Esophagus muscularis mucosa (tissue), 4 donors: ENCODE measurements at regions not wholly inside any gene's neighbourhood (a gene's known extent, or its start where the extent isn't known, plus 50 kb on each side); places are given as distances from the start of the nearest gene placed in this dataset.

ENCODE experiments used
- DNase-seq: peaks from one replicate; pipeline ENCODE4 v3.0.0-alpha.2; 2017; ENCODE audit errors: extremely low spot score
- H3K27ac ChIP-seq, 4 donors: fragments of 200-600 bp; sonication (generic); replicated peaks in 1 of 4; 1 replicate in 3 of 4; 2 replicates in 1 of 4; pipeline ENCODE4 v1.5.1; 2016 to 2019; ENCODE audit warnings: mild to moderate bottlenecking in 1 of 4
- H3K27me3 ChIP-seq, 4 donors: fragments of 200-600 bp; sonication (generic); one replicate each; pipeline versions ENCODE4 v1.5.1 to v1.6.0; 2016 to 2019
- H3K36me3 ChIP-seq, 4 donors: fragments of 200-600 bp; sonication (generic); one replicate each; pipeline ENCODE4 v1.5.1; 2016 to 2019
- H3K4me1 ChIP-seq, 4 donors: fragments of 200-600 bp; sonication (generic); one replicate each; pipeline ENCODE4 v1.5.1; 2016 to 2019
- H3K4me3 ChIP-seq, 4 donors: fragments of 200-600 bp; sonication (generic); 1 replicate in 2 of 4; 2 replicates in 2 of 4; pipeline ENCODE4 v1.5.1; 2016 to 2019; ENCODE audit warnings: mild to moderate bottlenecking in 4 of 4, moderate library complexity in 1 of 4
- H3K9me3 ChIP-seq, 4 donors: fragments of 200-600 bp; sonication (generic); 1 replicate in 3 of 4; 2 replicates in 1 of 4; pipeline ENCODE4 v1.5.1; 2016 to 2019
- CTCF ChIP-seq, 3 experiments: fragments of 200-600 bp in 2 of 3; fragments of 450-650 bp in 1 of 3; sonication (generic) in 2 of 3; IDR thresholded peaks; one replicate each; pipeline ENCODE4 v1.5.1; 2017 to 2019; ENCODE audit warnings: antibody characterized with exemption in 3 of 3, mild to moderate bottlenecking in 2 of 3, moderate library complexity in 1 of 3
- EP300 ChIP-seq: sonication (generic); formaldehyde crosslinking; IDR thresholded peaks from one replicate; pipeline ENCODE4 v1.6.1; 2017; ENCODE audit warnings: antibody characterized with exemption
- POLR2A ChIP-seq: fragments of 450-650 bp; IDR thresholded peaks from one replicate; pipeline ENCODE4 v1.6.1; 2017; ENCODE audit warnings: antibody characterized with exemption, moderate library complexity, mild to moderate bottlenecking, low read depth
- POLR2AphosphoS5 ChIP-seq, 2 donors: sonication (generic); formaldehyde crosslinking; IDR thresholded peaks; one replicate each; pipeline ENCODE4 v1.6.1; 2017; ENCODE audit warnings: antibody characterized with exemption in 2 of 2
- WGBS: methylation state at CpG from one replicate; pipeline ENCODE4 v1.1.5; 2018; 5-methylcytosine and 5-hydroxymethylcytosine counted together
- intact Hi-C: fragments of 100-400 bp; cut with DNase I; formaldehyde crosslinking; loops from one replicate; pipeline ENCODE4 v1.15.1; 2023

GRCh38 chr1:60268451-60268850 is 194.9 kb upstream of the C1orf87 start:
- WGBS, result 94% methylated on average over 2 of the region's 2 CpGs
- intact Hi-C loops, result no loop called here
- no peak overlapping the region for H3K4me3 ChIP-seq
- H3K4me1 ChIP-seq, result no peaks in the 10 kb centered on the region
- TF ChIP-seq EP300, result no peak
- no peak overlapping the region for H3K27ac ChIP-seq
- no peaks in the 10 kb centered on the region for H3K9me3 ChIP-seq
- DNase-seq, result no peak
- no peaks in the 10 kb centered on the region for H3K27me3 ChIP-seq
- H3K36me3 ChIP-seq, result no peaks in the 10 kb centered on the region

DNA sequence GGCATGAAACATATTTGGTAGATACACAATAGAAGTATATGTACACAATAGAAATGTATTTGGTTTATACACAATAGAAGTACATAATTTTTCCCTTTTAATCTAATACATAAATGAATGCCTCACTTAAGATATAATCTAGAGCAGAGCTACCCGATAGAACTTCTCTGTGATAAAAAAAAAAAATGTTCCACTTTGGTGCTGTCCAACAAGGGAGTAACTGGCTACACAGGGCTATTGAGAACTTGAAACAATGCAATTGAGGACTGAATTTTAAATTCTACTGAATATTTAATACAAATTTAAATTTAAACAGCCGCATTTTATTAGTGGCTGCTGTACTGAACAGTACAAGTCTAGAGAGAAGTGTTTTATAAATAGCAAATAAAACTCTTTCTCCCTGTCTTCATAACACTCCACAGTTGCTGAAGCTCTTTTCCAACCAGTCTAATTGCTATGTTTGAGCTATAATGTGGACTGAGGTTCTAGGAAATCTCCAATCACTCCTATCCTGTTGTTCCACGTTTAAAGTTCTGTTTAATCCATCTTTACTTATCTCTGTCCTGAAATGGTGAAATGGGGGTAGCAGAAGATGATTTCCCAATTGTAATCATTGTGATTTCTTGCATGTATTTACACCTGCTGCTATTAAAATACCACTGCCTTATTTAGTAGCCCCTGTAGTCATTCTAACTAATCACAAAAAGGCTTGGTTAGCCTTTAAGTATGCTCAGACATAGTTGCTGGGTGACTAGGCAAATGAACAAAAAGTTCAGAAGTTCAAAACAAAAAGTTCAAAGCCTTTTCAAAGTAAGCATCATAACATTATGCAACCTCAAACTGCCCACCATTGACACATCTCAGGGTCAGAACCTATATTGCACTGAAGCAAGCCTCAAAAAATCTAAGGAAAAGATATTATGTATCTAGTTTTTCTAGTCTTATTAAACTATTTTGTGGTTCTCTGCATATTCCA is 192.3 kb upstream of the C1orf87 start:
- TF ChIP-seq CTCF (IDR thresholded peaks at IDR 0.05) (no peak), EP300 (no peak), POLR2A (no peak), POLR2AphosphoS5 (IDR thresholded peaks at IDR 0.05) (no peak)
- WGBS, result 79% methylated on average over 3 of the region's 3 CpGs
- no peak overlapping the region for H3K27ac ChIP-seq
- intact Hi-C loops, result no loop called here
- H3K27me3 ChIP-seq, result no peaks in the 10 kb centered on the region
- no peak overlapping the region for H3K4me3 ChIP-seq
- H3K4me1 ChIP-seq, result no peaks in the 10 kb centered on the region
- no peaks in the 10 kb centered on the region for H3K9me3 ChIP-seq
- no peak for DNase-seq
- no peaks in the 10 kb centered on the region for H3K36me3 ChIP-seq

DNA sequence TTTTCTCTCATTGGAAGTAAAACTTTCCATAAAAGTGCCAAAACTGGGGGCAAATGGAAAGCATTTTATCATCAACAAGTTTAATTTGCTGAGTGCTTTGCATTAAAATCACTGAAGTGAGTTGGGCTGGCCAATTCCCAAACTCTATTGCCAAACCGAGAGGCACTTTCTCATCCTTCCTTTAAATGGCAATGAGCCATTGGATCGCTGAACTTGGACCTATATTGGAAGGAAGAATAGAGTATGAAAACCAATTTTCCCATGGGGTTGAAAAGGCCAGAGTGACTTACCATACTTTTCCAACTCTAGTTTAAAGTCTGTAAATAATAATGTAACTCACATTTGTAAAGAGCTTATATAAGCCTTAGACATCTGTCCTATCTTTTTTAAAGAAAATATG is 189.1 kb upstream of the C1orf87 start:
- no peaks in the 10 kb centered on the region for H3K27me3 ChIP-seq
- WGBS, result 81% methylated on average over 2 of the region's 2 CpGs
- no peak for DNase-seq
- no peaks in the 10 kb centered on the region for H3K9me3 ChIP-seq
- no peaks in the 10 kb centered on the region for H3K36me3 ChIP-seq
- H3K4me3 ChIP-seq, result no peak overlapping the region
- TF ChIP-seq EP300 (no peak), POLR2A (no peak), POLR2AphosphoS5 (IDR thresholded peaks at IDR 0.05) (no peak), CTCF (IDR thresholded peaks at IDR 0.05) (no peak)
- no peak overlapping the region for H3K27ac ChIP-seq
- intact Hi-C loops, result no loop called here
- no peaks in the 10 kb centered on the region for H3K4me1 ChIP-seq

DNA sequence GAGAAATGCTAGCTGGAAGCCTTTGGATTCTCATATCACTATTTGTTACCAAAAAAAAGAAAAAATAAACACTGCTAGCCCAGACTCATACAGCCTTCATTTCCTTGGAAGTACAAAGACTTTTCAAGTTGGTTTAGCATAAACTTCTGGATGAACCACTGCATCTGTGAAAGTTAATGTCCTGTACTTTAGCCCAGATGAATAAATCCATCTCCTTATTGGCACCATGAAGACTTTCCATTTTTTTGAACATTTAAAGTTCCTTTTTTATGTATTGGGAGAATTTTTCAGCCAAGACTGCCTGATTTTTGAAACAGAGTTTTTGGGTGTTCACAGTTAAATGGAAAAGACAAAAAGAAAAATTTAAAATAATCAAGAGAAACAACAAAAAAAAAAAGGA is 184.0 kb upstream of the C1orf87 start:
- intact Hi-C loops, result no loop called here

GRCh38 chr1:60255565-60255964 is 182.0 kb upstream of the C1orf87 start:
- no peak overlapping the region for H3K4me3 ChIP-seq
- WGBS, result 95% methylated on average over 1 of the region's 1 CpG
- DNase-seq, result no peak
- no peak for TF ChIP-seq POLR2AphosphoS5 (IDR thresholded peaks at IDR 0.05)
- no peak for TF ChIP-seq CTCF (IDR thresholded peaks at IDR 0.05)
- TF ChIP-seq POLR2A, result no peak
- no peak for TF ChIP-seq EP300
- intact Hi-C loops, result no loop called here
- H3K9me3 ChIP-seq, result no peaks in the 10 kb centered on the region
- no peaks in the 10 kb centered on the region for H3K36me3 ChIP-seq
- H3K27ac ChIP-seq, result no peak overlapping the region
- no peaks in the 10 kb centered on the region for H3K27me3 ChIP-seq
- H3K4me1 ChIP-seq, result peaks cover 0 to 7% (median 0%) of the 10 kb centered on the region in 4 donors

More for the DNA sequence above, 184.0 kb upstream of the C1orf87 start:
- no peaks in the 10 kb centered on the region for H3K27me3 ChIP-seq
- H3K36me3 ChIP-seq, result no peaks in the 10 kb centered on the region
- peaks cover 0 to 7% (median 0%) of the 10 kb centered on the region in 4 donors for H3K4me1 ChIP-seq
- H3K9me3 ChIP-seq, result no peaks in the 10 kb centered on the region
- no peak for TF ChIP-seq CTCF (IDR thresholded peaks at IDR 0.05)
- TF ChIP-seq POLR2A, result no peak
- no peak for TF ChIP-seq POLR2AphosphoS5 (IDR thresholded peaks at IDR 0.05)
- TF ChIP-seq EP300, result no peak
- H3K27ac ChIP-seq, result no peak overlapping the region
- H3K4me3 ChIP-seq, result no peak overlapping the region
- no peak for DNase-seq
